D721Med (cell line): ENCODE measurements at regions not wholly inside any gene's neighbourhood (a gene's known extent, or its start where the extent isn't known, plus 50 kb on each side); places are given as distances from the start of the nearest gene placed in this dataset.
"Not testable (repeated sequence)": the region's sequence is repeated elsewhere in the genome, so short reads cannot be mapped to it uniquely, and the experiment has no call there.

Experiments used
- DNase-seq: peaks from one replicate; pipeline ENCODE4 v3.0.0; 2011; ENCODE audit warnings: low spot score; ENCODE audit not compliant: insufficient read length
- FAIRE-seq: peaks from 2 replicates; lab custom pipeline; 2011; peaks lifted over from hg19 to GRCh38; lab: Jason Lieb, UNC
- TF ChIP-seq, protein P1 (sequence below): IDR thresholded peaks from 2 replicates; pipeline ENCODE4 v1.5.1; 2012; ENCODE audit warnings: mild to moderate bottlenecking, control low read depth; ENCODE audit not compliant: insufficient read depth; ENCODE audit errors: missing control alignments

DNA sequence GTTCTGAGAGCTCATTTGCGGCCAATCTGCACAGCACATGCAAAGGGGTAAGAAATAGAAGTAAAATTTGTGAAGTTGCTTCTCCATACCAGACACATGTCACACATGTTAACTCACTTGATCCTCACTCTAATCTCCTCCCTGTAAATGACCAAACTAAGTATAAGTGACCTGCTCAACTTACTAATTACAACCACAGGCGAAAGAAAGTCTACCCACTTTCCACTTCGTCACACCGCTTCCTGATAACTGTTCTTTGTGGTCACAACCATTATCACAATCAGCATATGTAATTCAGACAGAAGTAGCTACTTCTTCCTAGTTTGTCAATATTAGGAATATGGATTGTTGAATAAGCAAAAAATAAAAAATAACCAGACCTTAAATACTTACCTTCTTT, 293.7 kb upstream of the CLEC14A start:
- DNase-seq = no peak
- FAIRE-seq = no peak
- TF ChIP-seq, protein P1, sequence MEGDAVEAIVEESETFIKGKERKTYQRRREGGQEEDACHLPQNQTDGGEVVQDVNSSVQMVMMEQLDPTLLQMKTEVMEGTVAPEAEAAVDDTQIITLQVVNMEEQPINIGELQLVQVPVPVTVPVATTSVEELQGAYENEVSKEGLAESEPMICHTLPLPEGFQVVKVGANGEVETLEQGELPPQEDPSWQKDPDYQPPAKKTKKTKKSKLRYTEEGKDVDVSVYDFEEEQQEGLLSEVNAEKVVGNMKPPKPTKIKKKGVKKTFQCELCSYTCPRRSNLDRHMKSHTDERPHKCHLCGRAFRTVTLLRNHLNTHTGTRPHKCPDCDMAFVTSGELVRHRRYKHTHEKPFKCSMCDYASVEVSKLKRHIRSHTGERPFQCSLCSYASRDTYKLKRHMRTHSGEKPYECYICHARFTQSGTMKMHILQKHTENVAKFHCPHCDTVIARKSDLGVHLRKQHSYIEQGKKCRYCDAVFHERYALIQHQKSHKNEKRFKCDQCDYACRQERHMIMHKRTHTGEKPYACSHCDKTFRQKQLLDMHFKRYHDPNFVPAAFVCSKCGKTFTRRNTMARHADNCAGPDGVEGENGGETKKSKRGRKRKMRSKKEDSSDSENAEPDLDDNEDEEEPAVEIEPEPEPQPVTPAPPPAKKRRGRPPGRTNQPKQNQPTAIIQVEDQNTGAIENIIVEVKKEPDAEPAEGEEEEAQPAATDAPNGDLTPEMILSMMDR = no peak

DNA sequence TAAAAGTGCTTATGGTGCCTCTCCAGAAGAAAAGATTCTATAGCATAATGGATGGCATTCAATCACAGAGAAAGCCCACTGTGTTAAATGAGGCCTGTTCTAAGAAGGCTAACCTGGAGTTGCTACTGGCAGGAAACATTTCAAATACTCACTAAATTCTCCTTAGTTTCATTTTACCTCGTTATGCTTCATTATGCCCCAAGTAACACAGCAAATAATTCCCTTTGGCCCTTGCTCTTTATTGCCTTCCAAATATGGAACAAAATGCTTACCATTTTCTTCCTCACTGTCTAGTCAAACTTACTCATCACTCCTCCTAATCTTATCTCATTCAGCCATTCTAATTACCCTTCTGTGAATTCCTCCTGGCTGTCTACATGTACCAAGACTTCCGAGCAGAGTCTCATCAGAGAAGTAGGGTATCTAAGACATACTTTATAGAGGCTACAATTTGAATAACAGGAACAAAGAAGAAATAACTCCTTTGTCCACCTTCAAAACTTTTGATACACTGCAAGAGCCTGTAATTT, 292.1 kb upstream of the CLEC14A start:
- FAIRE-seq (no peak), DNase-seq (no peak)
- TF ChIP-seq, protein P1 = no peak

DNA sequence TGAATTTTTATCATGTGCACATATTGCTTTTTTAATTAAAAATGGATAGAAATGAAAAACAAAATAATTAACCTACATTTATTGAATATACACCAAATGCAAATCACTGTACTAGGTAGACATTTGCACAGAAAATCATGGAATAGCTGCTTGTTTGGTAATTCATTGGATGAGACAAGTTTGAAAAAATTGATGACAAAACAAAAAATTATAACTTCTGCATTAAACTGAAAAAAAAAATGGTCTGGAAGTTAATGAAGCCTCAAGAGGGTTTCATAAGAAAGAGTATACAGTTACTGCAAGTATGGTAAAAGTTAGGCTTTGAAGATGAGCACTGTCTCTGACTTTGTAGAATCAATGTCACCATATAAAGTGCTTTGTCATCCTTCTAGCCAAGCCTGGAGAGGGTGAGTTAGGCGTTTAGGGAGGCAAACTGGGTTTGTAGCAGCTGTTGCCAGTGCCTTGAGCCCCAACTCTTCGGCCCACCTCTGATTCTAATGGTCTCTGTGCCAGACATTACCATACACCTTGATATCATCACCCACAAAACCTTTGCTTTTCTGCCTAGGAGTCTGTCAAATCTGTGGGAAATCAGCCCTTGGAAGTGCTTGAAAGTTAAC, 291.1 kb upstream of the CLEC14A start:
- DNase-seq (no peak), FAIRE-seq (no peak)
- TF ChIP-seq, protein P1 = no peak

DNA sequence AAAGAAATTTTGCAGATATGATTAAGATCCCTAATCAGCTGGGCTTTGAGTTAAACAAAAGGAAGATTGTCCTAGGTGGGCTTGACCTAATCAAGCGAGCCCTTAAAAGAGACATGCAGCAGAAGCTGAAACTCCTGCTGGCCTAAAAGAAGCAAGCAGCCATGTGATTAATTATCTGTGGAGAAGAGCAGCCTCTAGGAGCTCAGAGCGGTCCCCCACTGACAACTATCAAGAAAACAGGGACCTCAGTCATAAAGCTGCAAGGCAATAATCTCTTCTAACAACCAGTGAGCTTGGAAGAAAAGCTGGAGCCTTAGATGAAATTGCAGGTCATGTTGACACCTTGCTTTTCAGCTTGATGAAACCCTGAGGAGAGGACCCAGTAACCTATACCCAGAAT, 288.9 kb upstream of the CLEC14A start:
- DNase-seq (no peak), FAIRE-seq (no peak)
- TF ChIP-seq, protein P1 = no peak

DNA sequence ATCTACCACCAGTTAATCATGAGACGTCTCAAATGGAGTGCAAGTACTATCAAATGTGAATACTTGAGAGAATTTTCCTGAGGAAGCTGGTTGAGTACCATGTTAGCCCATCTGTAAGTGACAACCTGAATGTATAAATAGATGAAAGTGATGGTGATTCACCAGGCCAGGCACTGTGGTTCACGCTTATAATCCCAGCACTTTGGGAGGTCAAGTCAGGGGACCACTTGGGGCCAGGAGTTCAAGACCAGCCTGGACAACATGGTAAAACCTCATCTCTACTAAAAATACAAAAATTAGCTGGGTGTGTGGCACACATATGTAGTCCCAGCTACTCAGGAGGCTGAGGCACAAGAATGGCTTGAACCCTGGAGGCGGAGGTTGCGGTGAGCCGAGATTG, 288.0 kb upstream of the CLEC14A start:
- not testable (repeated sequence) for FAIRE-seq, DNase-seq

DNA sequence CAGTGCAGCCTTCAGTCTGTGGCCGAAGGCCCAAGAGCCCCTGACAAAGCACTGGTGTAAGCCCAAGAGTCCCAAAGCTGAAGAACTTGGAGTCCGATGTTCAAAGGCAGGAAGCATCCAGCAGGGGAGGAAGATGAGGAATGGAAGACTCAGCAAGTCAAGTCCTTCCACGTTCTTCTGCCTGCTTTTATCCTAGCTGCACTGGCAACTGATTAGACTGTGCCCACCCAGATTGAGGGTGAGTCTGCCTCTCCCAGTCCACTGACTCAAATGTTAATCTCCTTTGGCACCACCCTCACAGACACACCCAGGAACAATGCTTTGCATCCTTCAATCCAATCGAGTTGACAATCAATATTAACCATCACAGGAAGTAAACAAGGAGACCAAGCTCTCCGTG, 282.2 kb upstream of the CLEC14A start:
- FAIRE-seq, DNase-seq: not testable (repeated sequence)

DNA sequence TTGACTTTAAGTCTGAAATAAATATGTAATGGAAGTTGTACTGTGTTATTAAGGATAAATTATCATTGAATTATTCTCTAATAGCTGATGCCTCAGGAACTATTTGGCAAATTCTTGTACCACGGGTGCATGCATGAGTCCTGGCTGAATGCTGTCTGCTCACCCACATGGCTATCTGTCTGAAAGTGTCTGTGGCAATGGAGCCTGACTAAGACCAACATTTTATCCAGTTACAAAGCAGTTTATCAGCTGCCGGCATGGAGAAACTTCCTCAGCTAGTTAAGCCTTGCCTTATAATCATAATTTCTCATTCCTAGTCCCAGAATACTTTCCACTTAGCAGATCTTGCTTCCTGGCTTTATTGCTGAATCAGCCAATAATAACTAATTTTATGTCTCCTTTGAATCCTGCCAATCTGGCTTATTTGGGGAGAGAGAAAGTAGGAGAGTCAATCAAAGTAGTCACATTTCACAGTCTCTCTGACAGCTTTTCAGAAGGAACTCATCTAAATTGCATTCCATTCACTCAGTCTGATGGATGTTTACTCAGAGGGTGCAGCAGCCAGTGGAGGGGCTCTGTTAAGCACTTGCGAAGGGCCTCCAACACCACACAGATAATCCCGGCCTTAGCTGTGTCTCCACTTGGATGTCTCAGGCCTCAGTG, 280.6 kb upstream of the CLEC14A start:
- TF ChIP-seq, protein P1 = no peak
- no peak for DNase-seq
- FAIRE-seq = no peak

DNA sequence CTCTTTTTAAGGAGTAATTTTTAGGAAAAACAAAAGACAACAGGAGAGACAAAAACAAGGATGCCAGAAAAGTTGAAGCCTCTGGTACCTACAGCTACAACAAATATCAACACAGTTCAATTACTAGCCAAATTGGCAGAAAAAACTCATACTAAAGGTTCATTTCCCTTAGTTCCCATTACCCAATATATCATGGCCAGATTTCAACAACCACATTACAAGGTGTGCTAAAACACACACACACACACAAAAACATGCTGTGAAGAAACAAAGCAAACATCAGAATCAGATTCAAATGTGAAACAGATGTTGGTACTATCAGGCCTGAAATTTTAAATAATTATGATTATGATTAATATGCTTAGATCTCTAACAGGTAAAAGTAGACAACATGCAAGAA, 272.7 kb upstream of the CLEC14A start:
- TF ChIP-seq, protein P1 = no peak
- FAIRE-seq (no peak), DNase-seq (no peak)
